ENCODE measurements at regions not wholly inside any gene's neighbourhood (a gene's known extent, or its start where the extent isn't known, plus 50 kb on each side); places are given as distances from the start of the nearest gene placed in this dataset.
A peak's percentile ranks its signal among the peaks of the same experiment; 100 is the strongest.

GRCh38 chr2:145584353-145584752, 1064.4 kb upstream of the ZEB2 start:
- TF ChIP-seq, protein P1, sequence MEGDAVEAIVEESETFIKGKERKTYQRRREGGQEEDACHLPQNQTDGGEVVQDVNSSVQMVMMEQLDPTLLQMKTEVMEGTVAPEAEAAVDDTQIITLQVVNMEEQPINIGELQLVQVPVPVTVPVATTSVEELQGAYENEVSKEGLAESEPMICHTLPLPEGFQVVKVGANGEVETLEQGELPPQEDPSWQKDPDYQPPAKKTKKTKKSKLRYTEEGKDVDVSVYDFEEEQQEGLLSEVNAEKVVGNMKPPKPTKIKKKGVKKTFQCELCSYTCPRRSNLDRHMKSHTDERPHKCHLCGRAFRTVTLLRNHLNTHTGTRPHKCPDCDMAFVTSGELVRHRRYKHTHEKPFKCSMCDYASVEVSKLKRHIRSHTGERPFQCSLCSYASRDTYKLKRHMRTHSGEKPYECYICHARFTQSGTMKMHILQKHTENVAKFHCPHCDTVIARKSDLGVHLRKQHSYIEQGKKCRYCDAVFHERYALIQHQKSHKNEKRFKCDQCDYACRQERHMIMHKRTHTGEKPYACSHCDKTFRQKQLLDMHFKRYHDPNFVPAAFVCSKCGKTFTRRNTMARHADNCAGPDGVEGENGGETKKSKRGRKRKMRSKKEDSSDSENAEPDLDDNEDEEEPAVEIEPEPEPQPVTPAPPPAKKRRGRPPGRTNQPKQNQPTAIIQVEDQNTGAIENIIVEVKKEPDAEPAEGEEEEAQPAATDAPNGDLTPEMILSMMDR (conservative IDR thresholded peaks at IDR 0.05; ENCODE audit: low read depth), result no peak
- ChIA-PET CTCF (no interaction called here), POLR2A (ENCODE audit: low non-redundant PET) (no interaction called here)
- DNase-seq (ENCODE audit: low spot score), result no peak
- no peak overlapping the region for H3K27ac ChIP-seq

DNA sequence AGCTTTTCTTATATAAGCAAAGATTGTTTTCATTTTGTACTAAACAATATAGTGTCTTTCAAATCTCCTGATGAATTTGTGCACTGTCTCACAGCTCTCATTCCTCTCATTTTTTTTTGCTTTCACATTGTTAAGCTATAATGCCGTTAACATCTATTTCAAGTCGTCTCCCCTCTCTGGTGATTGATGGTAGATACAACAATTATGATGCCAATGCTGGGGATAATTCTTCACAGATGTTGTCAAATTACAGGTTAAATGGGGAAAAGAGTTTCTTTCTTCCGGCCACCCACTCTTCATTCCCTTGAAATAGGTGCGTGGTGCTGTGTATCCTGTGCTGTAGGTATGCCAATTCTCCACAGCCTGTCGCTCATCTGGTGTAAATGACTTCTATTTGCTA, 1053.7 kb upstream of the ZEB2 start:
- ChIA-PET CTCF (no interaction called here), POLR2A (ENCODE audit: low non-redundant PET) (no interaction called here)
- H3K27ac ChIP-seq, result no peak overlapping the region
- TF ChIP-seq, protein P1 (conservative IDR thresholded peaks at IDR 0.05; ENCODE audit: low read depth), result no peak
- DNase-seq (ENCODE audit: low spot score), result no peak

DNA sequence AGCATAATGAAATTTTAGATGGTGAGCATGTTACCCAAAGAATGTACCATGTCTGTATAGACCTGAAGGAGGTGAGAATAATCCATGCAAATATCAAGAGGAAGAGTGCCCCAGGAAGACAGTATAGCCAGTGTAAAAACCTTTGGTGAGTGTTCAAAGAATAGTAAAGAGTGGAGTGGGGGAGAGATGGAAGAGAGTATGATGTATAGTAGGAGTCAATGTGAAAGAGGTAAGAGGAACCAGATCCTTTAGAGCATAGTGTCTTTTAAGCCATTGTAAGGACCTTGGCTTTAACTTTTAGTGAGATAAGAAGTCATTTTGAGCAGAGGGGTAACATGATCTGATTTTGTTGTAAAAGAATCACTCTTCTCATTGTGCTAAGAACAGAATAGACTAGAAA, 1052.3 kb upstream of the ZEB2 start:
- ChIA-PET CTCF (no interaction called here), POLR2A (ENCODE audit: low non-redundant PET) (no interaction called here)
- no peak overlapping the region for H3K27ac ChIP-seq
- no peak for DNase-seq (ENCODE audit: low spot score)
- TF ChIP-seq, protein P1 (conservative IDR thresholded peaks at IDR 0.05; ENCODE audit: low read depth), result no peak

DNA sequence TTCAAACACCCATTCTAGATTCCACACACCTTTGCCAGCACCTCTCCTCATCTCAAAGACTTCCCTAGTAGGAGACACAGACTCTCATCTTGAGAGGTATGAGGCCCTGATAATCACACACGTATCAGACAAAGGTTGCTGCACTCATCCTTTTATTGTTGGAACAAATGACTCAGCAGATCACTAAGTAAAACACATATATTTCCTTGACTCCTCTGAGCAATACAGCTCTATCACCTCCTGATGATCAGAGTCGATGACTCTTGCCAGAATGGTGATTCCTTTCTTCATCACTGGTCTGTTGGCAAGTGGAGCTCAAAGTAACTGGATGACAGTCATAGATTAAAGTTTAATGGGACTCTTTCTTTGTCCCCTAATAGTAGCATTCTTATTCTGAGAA, 1049.2 kb upstream of the ZEB2 start:
- no peak for DNase-seq (ENCODE audit: low spot score)
- CTCF ChIA-PET, result no interaction called here
- POLR2A ChIA-PET (ENCODE audit: low non-redundant PET), result no interaction called here
- TF ChIP-seq, protein P1 (conservative IDR thresholded peaks at IDR 0.05; ENCODE audit: low read depth), result no peak
- H3K27ac ChIP-seq, result no peak overlapping the region

GRCh38 chr2:145563741-145564615, 1044.1 kb upstream of the ZEB2 start:
- H3K27ac ChIP-seq, result no peak overlapping the region
- DNase-seq (ENCODE audit: low spot score), result peak; percentile 6

DNA sequence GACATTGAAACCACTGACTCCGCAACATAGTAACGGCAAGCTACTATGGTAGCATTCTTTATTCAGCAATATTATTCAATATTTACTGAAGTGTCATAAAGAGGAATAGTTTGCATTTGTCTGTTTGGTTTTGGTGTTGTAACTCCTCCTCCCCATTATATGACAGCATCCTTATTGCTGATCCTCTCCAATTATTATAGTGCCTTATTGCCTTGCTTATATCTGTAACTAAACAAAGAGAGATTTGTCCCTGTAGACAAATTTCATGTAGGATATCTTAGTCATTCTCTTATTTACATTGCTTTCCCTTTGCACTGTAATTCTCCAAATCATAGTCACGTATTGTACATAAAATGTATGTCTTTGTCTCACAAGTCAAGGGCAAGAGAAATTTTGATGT, 1041.2 kb upstream of the ZEB2 start:
- ChIA-PET CTCF (no interaction called here), POLR2A (ENCODE audit: low non-redundant PET) (no interaction called here)
- TF ChIP-seq, protein P1 (conservative IDR thresholded peaks at IDR 0.05; ENCODE audit: low read depth), result no peak
- DNase-seq (ENCODE audit: low spot score), result no peak
- H3K27ac ChIP-seq, result no peak overlapping the region

More at GRCh38 chr2:145563741-145564615, 1044.1 kb upstream of the ZEB2 start:
- TF ChIP-seq, protein P1 (conservative IDR thresholded peaks at IDR 0.05; ENCODE audit: low read depth), result no peak
- POLR2A ChIA-PET (ENCODE audit: low non-redundant PET), result no interaction called here
- CTCF ChIA-PET, result interaction anchor here (0.6 to 0.7 kb wide), 3 partner anchors 18 to 387 kb away, joined by 3 to 4 read pairs (median 4); no protein-coding TSS in a partner anchor
